HG03097 (cell line): ENCODE measurements at regions not wholly inside any gene's neighbourhood (a gene's known extent, or its start where the extent isn't known, plus 50 kb on each side); places are given as distances from the start of the nearest gene placed in this dataset.

ENCODE experiments used
- ATAC-seq: cut with Tn5 transposase; IDR thresholded peaks from one replicate; pipeline ENCODE4 v1.9.1; 2021; ENCODE audit not compliant: unreplicated experiment, low FRiP score

- ATAC-seq: no peak
These were observed 263.3 kb downstream of the SLITRK1 start for GRCh38 chr13:83618966-83619365.

DNA sequence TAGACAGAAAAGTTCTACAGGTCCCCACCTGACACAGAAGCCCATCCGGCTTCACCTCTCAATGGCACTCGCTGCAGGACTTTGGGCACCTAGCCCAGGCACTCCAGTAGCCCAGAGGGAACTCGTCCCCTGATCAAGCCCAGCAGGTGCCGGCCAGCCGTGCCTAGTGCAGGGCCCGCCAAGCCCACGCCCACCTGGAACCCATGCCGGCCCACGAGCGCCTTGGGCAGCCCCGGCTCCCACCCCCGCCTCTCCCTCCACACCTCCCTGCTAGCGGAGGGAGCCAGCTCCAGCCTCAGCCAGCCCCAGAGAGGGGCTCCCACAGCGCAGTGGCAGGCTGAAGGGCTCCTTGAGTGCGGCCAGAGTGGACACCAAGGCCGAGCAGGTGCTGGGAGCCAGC, 268.8 kb downstream of the SLITRK1 start:
- no peak for ATAC-seq

DNA sequence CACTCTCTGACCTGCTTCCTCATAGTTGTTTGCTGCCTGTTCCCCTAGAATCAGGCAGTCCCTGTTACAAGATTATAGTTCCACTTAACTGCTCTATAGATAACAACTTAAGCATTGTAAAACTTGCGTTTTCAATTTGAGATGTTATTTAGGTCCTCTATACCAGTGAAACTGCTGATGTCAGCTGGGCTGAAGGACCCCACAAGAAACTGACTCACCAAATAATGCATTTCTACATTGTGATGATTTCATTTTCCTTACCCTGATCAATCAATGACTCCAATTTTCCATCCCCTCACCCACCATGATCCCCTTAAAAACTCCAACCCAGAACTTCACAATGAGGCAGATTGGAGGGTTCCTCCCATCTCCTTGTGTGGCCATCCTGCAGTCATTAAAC, 280.7 kb downstream of the SLITRK1 start:
- ATAC-seq: no peak

GRCh38 chr13:83592095-83592494, 290.2 kb downstream of the SLITRK1 start:
- no peak for ATAC-seq

DNA sequence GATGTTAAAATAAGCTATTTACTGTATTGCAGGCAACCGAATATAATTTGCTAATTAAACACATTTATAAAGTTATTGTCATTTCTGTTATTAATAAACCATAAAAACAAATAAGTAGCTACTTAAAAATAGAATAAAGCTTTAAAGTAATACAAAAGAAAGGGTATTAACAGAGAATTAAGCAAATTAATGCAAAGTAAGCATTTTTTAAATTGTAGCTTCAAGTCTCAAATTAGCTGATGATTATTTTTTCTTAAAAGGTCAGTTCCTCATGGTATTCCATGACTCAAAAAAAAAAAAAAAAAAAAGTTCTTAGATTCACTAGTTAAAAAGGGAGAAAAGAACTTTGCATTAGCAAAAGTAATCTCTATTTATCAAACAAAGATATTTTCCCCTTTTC, 292.5 kb downstream of the SLITRK1 start:
- ATAC-seq: no peak

- no peak for ATAC-seq
These were observed 305.1 kb downstream of the SLITRK1 start for GRCh38 chr13:83577183-83577582.

DNA sequence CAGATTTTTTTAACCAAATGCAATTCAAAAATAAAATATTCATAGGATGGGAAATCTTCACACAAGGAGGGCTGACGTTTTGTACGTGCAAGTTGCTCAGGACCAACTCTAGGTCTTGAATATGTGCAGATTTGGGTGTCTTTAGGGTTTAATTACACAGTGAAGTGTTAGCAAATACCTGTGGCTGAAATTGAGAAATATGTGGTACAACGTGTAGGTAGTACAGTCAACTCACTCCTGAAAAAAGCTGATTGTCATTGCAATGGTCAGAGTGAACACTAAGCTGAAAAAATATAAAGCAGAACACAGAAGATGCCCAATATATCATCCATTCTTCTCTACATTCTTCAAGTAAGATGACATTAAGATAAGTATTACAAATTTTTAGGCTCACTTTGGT, 314.3 kb downstream of the SLITRK1 start:
- ATAC-seq: no peak

- no peak for ATAC-seq
These were observed 318.8 kb downstream of the SLITRK1 start for GRCh38 chr13:83563499-83563898.

DNA sequence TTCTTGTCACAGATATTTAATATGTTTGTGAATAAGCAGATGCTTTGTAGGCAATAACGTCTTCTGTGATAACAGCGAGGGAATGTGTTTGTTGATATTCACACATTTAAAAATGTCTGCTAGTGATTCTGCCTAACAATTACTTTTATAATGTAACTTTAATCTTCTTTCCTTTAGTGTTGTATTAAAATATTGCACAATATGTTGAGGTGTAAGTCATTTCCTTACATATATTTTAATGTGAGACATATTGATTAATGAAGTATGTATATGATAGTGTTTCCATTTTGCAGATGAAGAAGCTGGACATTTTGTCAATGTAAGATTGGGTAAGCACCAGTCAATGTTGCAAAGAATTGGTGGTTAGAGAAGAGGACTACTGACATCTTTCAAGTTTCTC, 324.4 kb downstream of the SLITRK1 start:
- ATAC-seq: no peak

DNA sequence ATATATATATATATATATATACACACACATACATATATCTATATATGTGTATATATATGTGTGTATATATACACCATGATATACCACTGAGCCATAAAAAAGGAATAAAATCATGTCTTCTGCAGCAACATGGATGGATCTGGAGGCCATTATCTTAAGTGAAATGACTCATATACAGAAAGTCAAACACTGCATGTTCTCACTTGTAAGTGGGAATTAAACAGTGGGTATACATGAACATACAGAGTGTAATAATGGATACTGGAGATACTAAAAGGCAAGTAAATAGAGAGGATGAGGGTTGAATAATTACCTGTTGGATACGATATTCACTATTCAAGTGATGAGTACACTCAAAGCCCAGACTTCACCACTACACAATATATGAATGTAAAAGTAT, 332.6 kb downstream of the SLITRK1 start:
- no peak for ATAC-seq

DNA sequence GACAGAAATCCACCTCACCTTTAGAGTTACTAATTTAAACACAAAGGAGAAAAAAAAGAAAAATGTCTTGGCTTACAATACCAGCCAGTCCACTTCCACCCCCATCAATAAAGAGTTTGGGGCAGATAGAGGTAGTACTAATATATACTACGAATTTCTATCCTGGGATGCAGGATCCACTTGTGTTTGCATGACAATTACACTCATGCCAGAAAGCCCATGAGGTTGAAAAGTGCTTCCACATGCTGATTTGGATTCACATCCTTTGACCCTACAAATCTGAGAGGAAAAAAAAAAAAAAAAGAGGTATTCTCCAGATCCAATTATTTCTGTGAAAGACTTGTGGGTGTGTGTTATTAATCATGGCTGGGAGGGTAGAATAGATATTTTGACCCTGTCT, 335.2 kb downstream of the SLITRK1 start:
- no peak for ATAC-seq

DNA sequence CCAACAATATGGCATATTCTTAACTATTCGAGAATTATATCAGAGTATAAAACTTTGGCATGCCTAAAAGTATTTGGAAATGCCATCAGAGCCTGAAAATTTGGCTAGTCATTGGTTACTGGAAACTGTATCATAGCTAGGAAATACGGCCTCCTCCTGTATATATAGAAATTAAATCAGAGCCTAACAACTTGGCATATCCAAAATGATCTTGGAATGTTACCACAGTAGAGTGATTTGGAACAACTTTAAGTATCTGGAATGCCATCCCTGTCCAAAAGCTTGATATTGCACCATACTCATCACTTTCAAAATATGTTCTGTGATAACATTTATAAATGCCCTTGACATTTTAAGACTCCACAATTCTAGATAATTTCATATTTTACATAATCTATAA, 335.8 kb downstream of the SLITRK1 start:
- ATAC-seq: no peak

GRCh38 chr13:83538636-83539035, 343.6 kb downstream of the SLITRK1 start:
- no peak for ATAC-seq

DNA sequence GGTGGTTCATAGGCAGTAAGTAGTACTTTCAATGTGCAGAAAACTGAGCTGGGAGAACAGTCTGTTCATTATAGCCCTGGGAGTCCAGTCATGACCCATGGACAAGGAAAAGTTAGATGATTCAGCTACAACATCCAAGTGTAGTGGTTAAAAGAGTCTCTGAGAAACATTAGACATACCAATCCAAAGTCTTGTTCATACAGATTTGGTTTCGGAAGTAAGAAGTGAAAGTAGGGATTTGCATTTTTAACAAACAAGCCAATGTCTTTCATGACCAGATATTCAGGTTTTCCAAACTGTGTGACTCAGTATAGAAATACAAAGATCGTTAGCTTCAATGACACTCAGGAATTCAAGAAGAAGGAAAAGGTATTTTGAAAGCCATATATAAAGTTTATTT, 345.3 kb downstream of the SLITRK1 start:
- ATAC-seq: no peak

DNA sequence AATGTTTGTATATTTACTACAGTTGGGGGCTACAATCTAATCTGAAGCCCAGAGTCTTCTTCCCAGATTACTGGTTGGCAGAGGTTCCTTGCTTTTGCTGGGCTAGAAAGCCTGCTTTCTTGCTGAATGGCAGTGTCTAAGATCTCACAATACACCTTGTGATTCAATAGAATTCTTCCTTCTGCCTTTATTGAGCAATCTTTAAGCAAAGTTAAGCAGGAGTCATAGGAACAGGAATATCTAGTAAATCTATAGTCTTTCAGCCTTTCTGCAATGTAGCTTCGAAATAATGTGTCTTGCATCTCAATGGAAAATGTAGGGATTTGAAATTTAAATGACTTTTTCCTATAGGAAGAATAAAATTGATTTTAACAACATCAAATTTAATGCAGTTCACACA, 346.1 kb downstream of the SLITRK1 start:
- ATAC-seq: no peak

GRCh38 chr13:83532809-83533208, 349.5 kb downstream of the SLITRK1 start:
- no peak for ATAC-seq

GRCh38 chr13:83531022-83531421, 351.3 kb downstream of the SLITRK1 start:
- ATAC-seq: no peak

DNA sequence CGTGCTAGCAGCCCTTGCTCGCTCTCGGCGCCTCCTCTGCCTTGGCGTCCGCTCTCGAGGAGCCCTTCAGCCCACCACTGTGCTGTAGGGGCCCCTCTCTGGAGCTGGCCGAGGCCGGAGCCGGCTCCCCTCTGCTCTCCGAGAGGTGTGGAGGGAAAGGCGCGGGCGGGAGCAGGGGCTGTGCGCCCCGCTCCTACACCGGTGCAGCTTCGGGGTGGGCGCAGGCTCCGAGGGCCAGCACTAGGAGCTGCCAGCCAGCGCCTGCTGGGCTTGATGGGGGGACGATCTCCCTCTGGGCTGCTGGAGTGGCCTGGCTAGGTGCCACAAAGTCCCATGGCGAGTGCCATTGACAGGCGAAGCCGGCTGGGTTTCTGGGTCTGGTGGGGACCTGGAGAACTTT, 365.5 kb downstream of the SLITRK1 start:
- ATAC-seq: no peak

- ATAC-seq: no peak
These were observed 366.8 kb downstream of the SLITRK1 start for GRCh38 chr13:83515268-83516015.

- no peak for ATAC-seq
These were observed 373.4 kb downstream of the SLITRK1 start for GRCh38 chr13:83508771-83509301.

GRCh38 chr13:83503424-83503823, 378.9 kb downstream of the SLITRK1 start:
- no peak for ATAC-seq

GRCh38 chr13:83499286-83499685, 383.0 kb downstream of the SLITRK1 start:
- no peak for ATAC-seq
